KOPT-K1 (cell line): ENCODE measurements at regions not wholly inside any gene's neighbourhood (a gene's known extent, or its start where the extent isn't known, plus 50 kb on each side); places are given as distances from the start of the nearest gene placed in this dataset.
"Not testable (repeated sequence)": the region's sequence is repeated elsewhere in the genome, so short reads cannot be mapped to it uniquely, and the experiment has no call there.

Experiments used
- H3K27ac ChIP-seq: fragments of 200-600 bp; sonication (generic); 2 replicates; pipeline ENCODE4 v1.5.1; 2016; ENCODE audit warnings: antibody characterized with exemption, mild to moderate bottlenecking, low read depth, low read length; ENCODE audit not compliant: poor library complexity, severe bottlenecking
- H3K36me3 ChIP-seq: fragments of 200-600 bp; sonication (generic); 2 replicates; pipeline ENCODE4 v1.5.1; 2017; ENCODE audit warnings: antibody characterized with exemption, mild to moderate bottlenecking, low read length, moderate library complexity; ENCODE audit not compliant: insufficient read depth
- H3K9me3 ChIP-seq: fragments of 200-600 bp; sonication (generic); 2 replicates; pipeline ENCODE4 v1.5.1; 2017; ENCODE audit warnings: antibody characterized with exemption, low read length, mild to moderate bottlenecking; ENCODE audit not compliant: insufficient read depth, poor library complexity, severe bottlenecking

DNA sequence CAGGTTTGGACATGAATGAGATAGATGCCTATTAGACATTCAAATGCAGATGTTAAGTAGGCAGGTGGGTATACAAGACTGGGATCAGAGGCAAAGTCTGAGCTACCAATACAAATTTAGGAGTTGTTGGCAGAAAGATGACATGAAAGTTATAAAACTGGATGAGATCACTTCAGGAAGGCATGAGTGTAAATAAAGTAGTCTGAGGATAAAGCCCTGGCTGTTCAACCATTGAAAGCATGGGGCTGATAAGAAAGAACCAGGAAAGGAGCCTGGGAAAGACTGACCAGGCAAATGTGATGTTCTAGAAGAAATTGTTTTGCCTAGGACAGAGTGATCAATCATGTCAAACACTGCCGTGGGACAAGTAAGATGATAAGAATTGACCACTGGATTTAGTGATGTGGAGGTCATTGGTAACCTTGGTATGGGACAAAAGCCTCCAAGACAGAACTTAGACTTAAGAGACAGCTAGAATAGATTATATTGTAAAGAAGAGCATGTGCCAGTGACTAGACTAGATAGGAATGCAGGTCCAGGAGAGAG lies 98.5 kb downstream of the EHF start:
- Histone ChIP-seq H3K36me3 (no peaks in the 10 kb centered on the region), H3K27ac (no peak overlapping the region), H3K9me3 (no peaks in the 10 kb centered on the region)

DNA sequence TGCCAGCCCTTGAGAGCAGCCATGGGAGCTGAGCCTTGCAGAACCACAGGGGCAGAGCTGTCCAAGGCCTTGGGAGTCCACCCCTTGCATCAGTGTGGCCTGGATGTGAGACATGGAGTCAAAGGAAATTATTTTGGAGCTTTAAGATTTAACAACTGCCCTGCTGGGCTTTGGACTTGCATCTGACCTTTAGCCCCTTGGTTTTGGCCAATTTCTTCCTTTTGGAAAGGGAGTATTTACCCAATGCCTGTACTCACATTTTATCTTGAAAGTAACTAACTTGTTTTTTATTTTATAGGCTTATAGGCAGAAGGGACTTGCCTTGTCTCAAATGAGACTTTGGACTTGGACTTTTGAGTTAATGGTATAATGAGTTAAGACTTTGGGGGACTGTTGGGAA lies 92.7 kb downstream of the EHF start:
- not testable (repeated sequence) for H3K36me3 ChIP-seq, H3K27ac ChIP-seq
- peaks cover 25% of the 10 kb centered on the region for H3K9me3 ChIP-seq
